ENCODE measurements at regions not wholly inside any gene's neighbourhood (a gene's known extent, or its start where the extent isn't known, plus 50 kb on each side); places are given as distances from the start of the nearest gene placed in this dataset.

GRCh38 chr6:148653138-148653776 is 93.6 kb upstream of the UST start:
- no peak for DNase-seq

DNA sequence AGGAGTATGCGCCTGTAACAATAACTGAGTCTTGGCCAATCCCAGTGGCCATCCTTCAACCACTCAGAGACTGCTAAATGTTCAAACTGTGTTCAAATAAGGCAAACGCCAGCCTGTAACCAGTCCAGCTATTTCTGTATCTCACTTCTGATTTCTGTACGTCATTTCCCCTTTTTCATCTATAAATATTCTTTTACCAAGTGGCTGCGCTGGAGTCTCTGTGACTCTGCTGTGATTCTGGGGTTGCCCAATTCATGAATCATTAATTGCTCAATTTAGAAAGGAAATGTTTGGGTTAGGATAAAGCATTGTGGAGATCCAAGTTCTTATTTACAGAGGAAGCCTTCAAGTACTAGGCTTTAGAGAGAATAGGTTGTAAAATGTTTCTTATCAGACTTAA is 89.8 kb upstream of the UST start:
- DNase-seq: no peak

- DNase-seq: no peak
Measured at GRCh38 chr6:148658681-148659430, 88.0 kb upstream of the UST start.

- DNase-seq: no peak
Measured at GRCh38 chr6:148667395-148667794, 79.4 kb upstream of the UST start.

DNA sequence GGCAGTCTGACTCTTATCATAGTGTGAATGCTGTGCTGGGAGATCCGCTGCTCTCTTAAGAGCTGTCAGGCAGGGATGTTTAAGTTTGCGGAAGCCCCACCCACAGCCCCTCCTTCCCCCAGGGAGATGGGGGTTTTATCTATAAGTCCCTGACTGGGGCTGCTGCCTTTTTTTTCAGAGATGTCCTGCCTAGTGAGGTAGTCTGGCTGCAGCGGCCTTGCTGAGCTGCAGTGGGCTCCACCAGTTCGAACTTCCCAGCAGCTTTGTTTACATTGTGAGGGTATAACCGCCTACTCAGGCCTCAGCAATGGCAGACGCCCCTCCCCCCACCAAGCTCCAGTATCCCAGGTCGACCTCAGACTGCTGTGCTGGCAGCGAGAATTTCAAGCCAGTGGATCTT is 75.7 kb upstream of the UST start:
- no peak for DNase-seq

- DNase-seq: no peak
Measured at GRCh38 chr6:148671952-148672351, 74.9 kb upstream of the UST start.

- DNase-seq: no peak
Measured at GRCh38 chr6:148674306-148674705, 72.5 kb upstream of the UST start.

- no peak for DNase-seq
Measured at GRCh38 chr6:148677594-148678476, 69.0 kb upstream of the UST start.

- no peak for DNase-seq
Measured at GRCh38 chr6:148678682-148679081, 68.1 kb upstream of the UST start.

- no peak for DNase-seq
Measured at GRCh38 chr6:148681666-148682065, 65.2 kb upstream of the UST start.

- no peak for DNase-seq
Measured at GRCh38 chr6:148682252-148682651, 64.6 kb upstream of the UST start.

DNA sequence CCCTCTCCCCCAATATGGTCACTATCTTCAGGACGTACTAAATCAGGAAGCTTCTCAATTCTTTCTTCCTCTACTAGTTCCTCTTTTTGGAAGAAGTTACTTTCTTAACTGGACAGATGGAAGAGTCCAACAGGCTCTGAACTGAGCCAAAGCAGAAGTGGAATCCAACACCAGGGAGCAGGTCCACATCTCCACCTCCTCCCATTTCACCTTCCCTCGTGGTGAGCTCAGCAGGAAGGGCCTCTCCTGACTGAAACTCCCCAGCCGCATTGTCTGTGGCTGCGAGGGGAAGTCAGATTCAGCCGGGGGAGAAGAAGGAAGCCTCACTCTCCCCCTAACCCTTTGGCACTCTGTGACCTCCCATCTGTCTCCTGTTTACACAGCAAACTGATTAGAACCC is 63.8 kb upstream of the UST start:
- DNase-seq: no peak

- peak; percentile 28 for DNase-seq
Measured at GRCh38 chr6:148689168-148689567, 57.7 kb upstream of the UST start.

DNA sequence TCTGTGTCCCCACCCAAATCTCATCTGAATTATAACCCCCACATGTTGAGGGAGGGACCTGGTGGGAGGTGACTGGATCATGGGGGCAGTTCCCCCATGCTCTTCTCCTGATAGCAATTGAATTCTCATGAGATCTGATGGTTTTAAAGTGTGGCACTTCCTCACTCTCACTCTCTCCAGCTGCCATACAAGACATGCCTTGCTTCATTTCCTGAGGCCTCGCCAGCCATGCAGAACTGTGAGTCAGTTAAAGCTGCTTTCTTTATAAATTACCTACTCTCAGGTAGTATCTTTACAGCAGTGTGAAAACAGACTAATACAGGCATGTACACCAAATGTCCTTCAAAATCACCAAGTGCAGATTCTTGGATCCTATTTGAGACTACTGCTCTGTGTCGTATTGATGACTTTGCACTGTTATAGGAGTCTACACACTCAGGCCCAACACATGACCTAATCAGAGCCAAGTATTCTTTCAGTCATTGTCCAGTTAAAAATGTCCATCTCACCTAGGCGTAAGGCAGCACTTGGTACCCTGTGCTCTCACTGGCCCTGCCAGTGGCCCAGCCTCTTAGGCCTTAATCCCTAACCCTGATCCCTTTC is 52.8 kb upstream of the UST start:
- DNase-seq: no peak
